ENCODE measurements at regions not wholly inside any gene's neighbourhood (a gene's known extent, or its start where the extent isn't known, plus 50 kb on each side); places are given as distances from the start of the nearest gene placed in this dataset.

GRCh38 chr17:73711916-73712315 lies 67.7 kb upstream of the SDK2 start:
- no peak overlapping the region for H3K27ac ChIP-seq
- H3K27me3 ChIP-seq = no peaks in the 10 kb centered on the region
- TF ChIP-seq CTCF (IDR thresholded peaks at IDR 0.05) (no peak), POLR2A (IDR thresholded peaks at IDR 0.05) (no peak)
- intact Hi-C loops (cut with DNase I) = no loop called here
- H3K36me3 ChIP-seq (replicated peaks in 1 of 2; ENCODE audit: insufficient read depth in 1 of 2, low read depth in 2 of 2) = no peaks in the 10 kb centered on the region
- H3K4me1 ChIP-seq = no peaks in the 10 kb centered on the region
- DNase-seq (no peak), ATAC-seq (no peak)
- WGBS, 2 donors = 61 to 67% methylated on average over 3 to 8 of the region's 8 CpGs
- H3K4me3 ChIP-seq = no peak overlapping the region
- H3K9me3 ChIP-seq = no peaks in the 10 kb centered on the region

GRCh38 chr17:73713136-73713535 lies 68.9 kb upstream of the SDK2 start:
- H3K27ac ChIP-seq = no peak overlapping the region
- H3K4me3 ChIP-seq = no peak overlapping the region
- no peaks in the 10 kb centered on the region for H3K4me1 ChIP-seq
- no peaks in the 10 kb centered on the region for H3K36me3 ChIP-seq (replicated peaks in 1 of 2; ENCODE audit: insufficient read depth in 1 of 2, low read depth in 2 of 2)
- DNase-seq (no peak), ATAC-seq (no peak)
- no peaks in the 10 kb centered on the region for H3K9me3 ChIP-seq
- TF ChIP-seq POLR2A (IDR thresholded peaks at IDR 0.05) (no peak), CTCF (IDR thresholded peaks at IDR 0.05) (no peak)
- no peaks in the 10 kb centered on the region for H3K27me3 ChIP-seq
- 25 to 35% methylated on average over 7 to 9 of the region's 9 CpGs for WGBS, 2 donors
- intact Hi-C loops (cut with DNase I) = no loop called here

GRCh38 chr17:73715769-73716168 lies 71.5 kb upstream of the SDK2 start:
- intact Hi-C loops (cut with DNase I) = no loop called here
- DNase-seq (no peak), ATAC-seq (no peak)
- H3K4me1 ChIP-seq = no peaks in the 10 kb centered on the region
- no peaks in the 10 kb centered on the region for H3K27me3 ChIP-seq
- WGBS, 2 donors = 47 to 49% methylated on average over 10 of the region's 10 CpGs
- H3K27ac ChIP-seq = no peak overlapping the region
- TF ChIP-seq POLR2A (IDR thresholded peaks at IDR 0.05) (no peak), CTCF (IDR thresholded peaks at IDR 0.05) (no peak)
- H3K9me3 ChIP-seq = no peaks in the 10 kb centered on the region
- H3K4me3 ChIP-seq = no peak overlapping the region
- no peaks in the 10 kb centered on the region for H3K36me3 ChIP-seq (replicated peaks in 1 of 2; ENCODE audit: insufficient read depth in 1 of 2, low read depth in 2 of 2)

GRCh38 chr17:73717690-73718089 lies 73.4 kb upstream of the SDK2 start:
- Histone ChIP-seq H3K27ac (no peak overlapping the region), H3K4me3 (no peak overlapping the region), H3K27me3 (no peaks in the 10 kb centered on the region), H3K9me3 (no peaks in the 10 kb centered on the region), H3K4me1 (no peaks in the 10 kb centered on the region), H3K36me3 (replicated peaks in 1 of 2; ENCODE audit: insufficient read depth in 1 of 2, low read depth in 2 of 2) (no peaks in the 10 kb centered on the region)
- intact Hi-C loops (cut with DNase I) = no loop called here
- DNase-seq (no peak), ATAC-seq (no peak)
- no peak for TF ChIP-seq CTCF (IDR thresholded peaks at IDR 0.05)
- no peak for TF ChIP-seq POLR2A (IDR thresholded peaks at IDR 0.05)
- WGBS, 2 donors = 63 to 78% methylated on average over 5 of the region's 5 CpGs

- ATAC-seq = no peak
- Histone ChIP-seq H3K36me3 (replicated peaks in 1 of 2; ENCODE audit: insufficient read depth in 1 of 2, low read depth in 2 of 2) (no peaks in the 10 kb centered on the region), H3K27ac (no peak overlapping the region), H3K4me1 (no peaks in the 10 kb centered on the region), H3K4me3 (no peak overlapping the region), H3K9me3 (no peaks in the 10 kb centered on the region), H3K27me3 (no peaks in the 10 kb centered on the region)
- intact Hi-C loops (cut with DNase I) = no loop called here
- TF ChIP-seq CTCF (IDR thresholded peaks at IDR 0.05) (no peak), POLR2A (IDR thresholded peaks at IDR 0.05) (no peak)
- no peak for DNase-seq
These were observed 74.1 kb upstream of the SDK2 start for GRCh38 chr17:73718362-73718761.

Measured in body of pancreas (tissue), 4 donors.